Keratinocyte (primary cell): ENCODE measurements at regions not wholly inside any gene's neighbourhood (a gene's known extent, or its start where the extent isn't known, plus 50 kb on each side); places are given as distances from the start of the nearest gene placed in this dataset.
A peak's percentile ranks its signal among the peaks of the same experiment; 100 is the strongest.

ENCODE experiments used
- DNase-seq: peaks from one replicate; pipeline ENCODE4 v3.0.0-alpha.2; 2011; ENCODE audit warnings: low read depth, missing footprints, low spot score
- FAIRE-seq: peaks from 2 replicates; lab custom pipeline; 2011; peaks lifted over from hg19 to GRCh38; lab: Jason Lieb, UNC
- H2AFZ ChIP-seq: 2 replicates; pipeline ENCODE4 v1.6.0; 2012; ENCODE audit warnings: low read length, control low read depth, inconsistent platforms; ENCODE audit not compliant: control insufficient read depth
- H3K27ac ChIP-seq: 2 replicates; pipeline ENCODE4 v1.5.1; 2011; ENCODE audit warnings: low read length; ENCODE audit not compliant: control insufficient read depth, insufficient read depth
- H3K27me3 ChIP-seq: 3 replicates; pipeline ENCODE4 v1.6.0; 2011; ENCODE audit warnings: low read length; ENCODE audit not compliant: control insufficient read depth, insufficient read depth; ENCODE audit errors: extremely low read depth
- H3K36me3 ChIP-seq, 2 experiments: 2 replicates in 1 of 2; 3 replicates in 1 of 2; pipeline ENCODE4 v1.5.1; 2011; ENCODE audit warnings: low read length in 2 of 2, mild to moderate bottlenecking in 1 of 2; ENCODE audit not compliant: control insufficient read depth in 2 of 2, insufficient read depth in 2 of 2; ENCODE audit errors: extremely low read depth in 1 of 2
- H3K4me1 ChIP-seq: 3 replicates; pipeline ENCODE4 v1.5.1; 2011; ENCODE audit warnings: low read length; ENCODE audit not compliant: control insufficient read depth, insufficient read depth; ENCODE audit errors: extremely low read depth
- H3K4me2 ChIP-seq: 3 replicates; pipeline ENCODE4 v1.6.0; 2011; ENCODE audit warnings: low read depth, low read length; ENCODE audit not compliant: control insufficient read depth, insufficient read depth; ENCODE audit errors: extremely low read depth
- H3K4me3 ChIP-seq, 3 experiments: fragments of 200-600 bp in 1 of 3; sonication (generic) in 1 of 3; 2 replicates in 2 of 3; 3 replicates in 1 of 3; pipeline ENCODE4 v1.5.1; 2011 to 2016; ENCODE audit warnings: low read length in 3 of 3, mild to moderate bottlenecking in 3 of 3, control low read depth in 2 of 3, inconsistent platforms in 1 of 3, low read depth in 1 of 3, mixed read lengths in 1 of 3, mixed run types in 1 of 3, moderate library complexity in 1 of 3; ENCODE audit not compliant: control insufficient read depth in 2 of 3, insufficient read depth in 2 of 3; ENCODE audit errors: extremely low read depth in 1 of 3
- H3K79me2 ChIP-seq: 2 replicates; pipeline ENCODE4 v1.6.0; 2012; ENCODE audit warnings: low read length; ENCODE audit not compliant: control insufficient read depth, insufficient read depth
- H3K9ac ChIP-seq: 3 replicates; pipeline ENCODE4 v1.6.0; 2011; ENCODE audit warnings: low read length; ENCODE audit not compliant: control insufficient read depth, insufficient read depth; ENCODE audit errors: extremely low read depth
- H3K9me1 ChIP-seq: 3 replicates; pipeline ENCODE4 v1.6.0; 2011; ENCODE audit warnings: low read length; ENCODE audit not compliant: control insufficient read depth, insufficient read depth; ENCODE audit errors: extremely low read depth
- H3K9me3 ChIP-seq: 2 replicates; pipeline ENCODE4 v1.5.1; 2012; ENCODE audit warnings: low read depth, low read length; ENCODE audit not compliant: control insufficient read depth
- H4K20me1 ChIP-seq: 3 replicates; pipeline ENCODE4 v1.6.0; 2011; ENCODE audit warnings: low read length; ENCODE audit not compliant: control insufficient read depth, insufficient read depth; ENCODE audit errors: extremely low read depth
- EZH2 ChIP-seq: IDR thresholded peaks from one replicate; pipeline ENCODE4 v1.6.1; 2012; ENCODE audit warnings: inconsistent platforms, mild to moderate bottlenecking, low read length, moderate library complexity
- dilution Hi-C: fragments of 300-500 bp; cut with MboI; formaldehyde crosslinking; loops from one replicate; pipeline ENCODE4 v1.7.0; 2020; ENCODE audit warnings: low sequenced_read_pairs; ENCODE audit not compliant: extremely low pct_ligation_motif_present
- TF ChIP-seq, protein P1 (sequence below), 3 experiments: IDR thresholded peaks in 1 of 3; conservative IDR thresholded peaks in 1 of 3; optimal IDR thresholded peaks in 1 of 3; 2 replicates in 2 of 3; 3 replicates in 1 of 3; pipeline versions ENCODE3 to v1.5.1; 2011; ENCODE audit warnings: low read length in 3 of 3, mild to moderate bottlenecking in 3 of 3, moderate library complexity in 2 of 3, control low read depth in 1 of 3, inconsistent platforms in 1 of 3; ENCODE audit not compliant: insufficient read depth in 2 of 3; ENCODE audit errors: extremely low read depth in 1 of 3

GRCh38 chr2:64857581-64858471 is 131.4 kb upstream of the SLC1A4 start:
- no peaks in the 10 kb centered on the region for H4K20me1 ChIP-seq
- H2AFZ ChIP-seq = peak overlapping the region; percentile 78
- H3K27ac ChIP-seq = no peak overlapping the region
- no peak overlapping the region for H3K4me3 ChIP-seq
- no peaks in the 10 kb centered on the region for H3K36me3 ChIP-seq
- TF ChIP-seq, protein P1, sequence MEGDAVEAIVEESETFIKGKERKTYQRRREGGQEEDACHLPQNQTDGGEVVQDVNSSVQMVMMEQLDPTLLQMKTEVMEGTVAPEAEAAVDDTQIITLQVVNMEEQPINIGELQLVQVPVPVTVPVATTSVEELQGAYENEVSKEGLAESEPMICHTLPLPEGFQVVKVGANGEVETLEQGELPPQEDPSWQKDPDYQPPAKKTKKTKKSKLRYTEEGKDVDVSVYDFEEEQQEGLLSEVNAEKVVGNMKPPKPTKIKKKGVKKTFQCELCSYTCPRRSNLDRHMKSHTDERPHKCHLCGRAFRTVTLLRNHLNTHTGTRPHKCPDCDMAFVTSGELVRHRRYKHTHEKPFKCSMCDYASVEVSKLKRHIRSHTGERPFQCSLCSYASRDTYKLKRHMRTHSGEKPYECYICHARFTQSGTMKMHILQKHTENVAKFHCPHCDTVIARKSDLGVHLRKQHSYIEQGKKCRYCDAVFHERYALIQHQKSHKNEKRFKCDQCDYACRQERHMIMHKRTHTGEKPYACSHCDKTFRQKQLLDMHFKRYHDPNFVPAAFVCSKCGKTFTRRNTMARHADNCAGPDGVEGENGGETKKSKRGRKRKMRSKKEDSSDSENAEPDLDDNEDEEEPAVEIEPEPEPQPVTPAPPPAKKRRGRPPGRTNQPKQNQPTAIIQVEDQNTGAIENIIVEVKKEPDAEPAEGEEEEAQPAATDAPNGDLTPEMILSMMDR (optimal IDR thresholded peaks at IDR 0.05 in 1 of 3, IDR thresholded peaks at IDR 0.05 in 1 of 3, conservative IDR thresholded peaks at IDR 0.05 in 1 of 3; ENCODE audit: extremely low read depth in 1 of 3, insufficient read depth in 2 of 3, low read length in 3 of 3) = no peak
- no peak for TF ChIP-seq EZH2
- H3K4me1 ChIP-seq = peaks cover 21% of the 10 kb centered on the region
- no peaks in the 10 kb centered on the region for H3K27me3 ChIP-seq
- no peaks in the 10 kb centered on the region for H3K79me2 ChIP-seq
- FAIRE-seq (no peak), DNase-seq (no peak)
- no peak overlapping the region for H3K9ac ChIP-seq
- peaks cover 2% of the 10 kb centered on the region for H3K9me3 ChIP-seq
- H3K4me2 ChIP-seq = no peak overlapping the region
- H3K9me1 ChIP-seq = no peaks in the 10 kb centered on the region
- dilution Hi-C loops = no loop called here

- Histone ChIP-seq H3K27ac (no peak overlapping the region), H3K4me2 (peak overlapping the region; percentile 85), H3K27me3 (no peaks in the 10 kb centered on the region), H3K79me2 (no peaks in the 10 kb centered on the region), H3K36me3 (no peaks in the 10 kb centered on the region), H2AFZ (peak overlapping the region; percentile 70), H4K20me1 (no peaks in the 10 kb centered on the region), H3K9ac (peak overlapping the region; percentile 79), H3K9me3 (peaks cover 3% of the 10 kb centered on the region), H3K9me1 (no peaks in the 10 kb centered on the region), H3K4me1 (peaks cover 21% of the 10 kb centered on the region), H3K4me3 (no peak overlapping the region)
- DNase-seq (no peak), FAIRE-seq (peak; percentile 29)
- no peak for TF ChIP-seq EZH2
- TF ChIP-seq, protein P1 (optimal IDR thresholded peaks at IDR 0.05 in 1 of 3, IDR thresholded peaks at IDR 0.05 in 1 of 3, conservative IDR thresholded peaks at IDR 0.05 in 1 of 3; ENCODE audit: extremely low read depth in 1 of 3, insufficient read depth in 2 of 3, low read length in 3 of 3) = no peak
- dilution Hi-C loops = no loop called here
Measured at GRCh38 chr2:64858541-64859311, 130.5 kb upstream of the SLC1A4 start.
